Stimulated activated naive CD8-positive, alpha-beta T cell treated with anti-CD3 and anti-CD28 coated beads, Interleukin-15, Interleukin-2, amounts not matched to agents 100 ng/mL and 50 ng/mL, for 24 hours (primary cell): ENCODE measurements at regions not wholly inside any gene's neighbourhood (a gene's known extent, or its start where the extent isn't known, plus 50 kb on each side); places are given as distances from the start of the nearest gene placed in this dataset.
"Not testable (repeated sequence)": the region's sequence is repeated elsewhere in the genome, so short reads cannot be mapped to it uniquely, and the experiment has no call there.

Experiments used
- H3K27ac Mint-ChIP-seq: one replicate; pipeline ENCODE4 v1.8.0; 2021; ENCODE audit warnings: mild to moderate bottlenecking, mixed read lengths
- H3K27me3 Mint-ChIP-seq: one replicate; pipeline ENCODE4 v1.8.0; 2021; ENCODE audit warnings: mixed read lengths
- H3K36me3 Mint-ChIP-seq: one replicate; pipeline ENCODE4 v1.8.0; 2021; ENCODE audit warnings: low read depth, mixed read lengths
- H3K4me1 Mint-ChIP-seq: one replicate; pipeline ENCODE4 v1.8.0; 2021; ENCODE audit warnings: low read depth, mixed read lengths
- H3K4me3 Mint-ChIP-seq: one replicate; pipeline ENCODE4 v1.8.0; 2021; ENCODE audit warnings: mild to moderate bottlenecking, mixed read lengths
- H3K9me3 Mint-ChIP-seq: one replicate; pipeline ENCODE4 v1.8.0; 2021; ENCODE audit warnings: mixed read lengths

- no peaks in the 10 kb centered on the region for H3K9me3 Mint-ChIP-seq
- no peak overlapping the region for H3K4me3 Mint-ChIP-seq
- H3K27ac Mint-ChIP-seq: no peak overlapping the region
- H3K36me3 Mint-ChIP-seq: no peaks in the 10 kb centered on the region
- peaks cover 15% of the 10 kb centered on the region for H3K4me1 Mint-ChIP-seq
- no peaks in the 10 kb centered on the region for H3K27me3 Mint-ChIP-seq
These were observed 159.1 kb upstream of the PDE7B start for GRCh38 chr6:135692426-135692825.

GRCh38 chr6:135693811-135694370 lies 157.6 kb upstream of the PDE7B start:
- H3K4me3 Mint-ChIP-seq: no peak overlapping the region
- H3K27me3 Mint-ChIP-seq: no peaks in the 10 kb centered on the region
- no peak overlapping the region for H3K27ac Mint-ChIP-seq
- H3K36me3 Mint-ChIP-seq: no peaks in the 10 kb centered on the region
- peaks cover 14% of the 10 kb centered on the region for H3K4me1 Mint-ChIP-seq
- H3K9me3 Mint-ChIP-seq: no peaks in the 10 kb centered on the region

DNA sequence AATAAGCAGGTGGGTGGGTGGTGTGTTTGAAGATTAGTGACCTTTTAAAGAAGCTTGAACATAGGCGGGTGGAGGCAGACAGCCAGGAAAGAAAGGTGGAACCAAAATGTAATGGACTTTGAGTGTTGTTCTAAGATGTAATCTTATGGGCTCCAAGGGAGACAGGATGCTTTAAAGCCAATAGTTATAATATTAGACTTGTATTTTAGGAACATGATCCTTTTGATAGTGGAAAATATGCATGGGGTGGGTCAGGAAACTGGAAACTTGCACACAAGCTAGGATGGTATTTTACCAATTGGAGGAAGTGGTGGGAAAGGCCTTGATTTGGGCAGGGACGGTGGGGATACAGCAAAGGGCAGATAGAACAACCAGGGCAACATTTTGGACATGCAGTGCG lies 151.8 kb upstream of the PDE7B start:
- Mint-ChIP-seq H3K36me3 (no peaks in the 10 kb centered on the region), H3K27ac (no peak overlapping the region), H3K4me3 (no peak overlapping the region), H3K4me1 (peaks cover 25% of the 10 kb centered on the region), H3K27me3 (no peaks in the 10 kb centered on the region), H3K9me3 (no peaks in the 10 kb centered on the region)

- Mint-ChIP-seq H3K4me1 (peaks cover 25% of the 10 kb centered on the region), H3K4me3 (no peak overlapping the region), H3K27me3 (peaks cover 4% of the 10 kb centered on the region), H3K27ac (no peak overlapping the region), H3K9me3 (no peaks in the 10 kb centered on the region), H3K36me3 (no peaks in the 10 kb centered on the region)
These were observed 150.1 kb upstream of the PDE7B start for GRCh38 chr6:135701426-135701825.

DNA sequence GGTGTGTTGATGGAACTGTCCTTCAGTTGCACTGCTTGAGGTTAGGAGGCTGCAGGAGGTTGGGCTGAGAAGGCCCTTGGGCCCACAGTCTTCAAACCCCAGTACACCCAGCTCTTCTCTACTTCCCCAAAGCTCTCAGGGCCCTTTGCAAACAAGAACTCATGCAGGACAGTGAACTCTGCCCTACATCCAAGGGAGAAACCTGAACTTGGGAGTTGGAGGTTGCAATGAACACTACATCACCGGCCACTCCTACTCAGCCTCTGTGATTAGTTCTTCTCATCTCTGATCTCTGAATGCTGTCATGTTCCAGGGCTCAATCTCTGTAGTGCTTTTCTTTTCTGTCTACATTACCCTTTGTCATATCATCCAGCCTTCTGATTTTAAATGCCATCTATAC lies 148.5 kb upstream of the PDE7B start:
- no peaks in the 10 kb centered on the region for H3K9me3 Mint-ChIP-seq
- no peaks in the 10 kb centered on the region for H3K36me3 Mint-ChIP-seq
- H3K27me3 Mint-ChIP-seq: peaks cover 11% of the 10 kb centered on the region
- no peak overlapping the region for H3K4me3 Mint-ChIP-seq
- H3K27ac Mint-ChIP-seq: peak overlapping the region; percentile 68
- H3K4me1 Mint-ChIP-seq: peaks cover 25% of the 10 kb centered on the region

- no peaks in the 10 kb centered on the region for H3K36me3 Mint-ChIP-seq
- H3K4me3 Mint-ChIP-seq: peak overlapping the region; percentile 2
- peaks cover 25% of the 10 kb centered on the region for H3K4me1 Mint-ChIP-seq
- H3K27me3 Mint-ChIP-seq: peaks cover 11% of the 10 kb centered on the region
- H3K27ac Mint-ChIP-seq: peak overlapping the region; percentile 68
- no peaks in the 10 kb centered on the region for H3K9me3 Mint-ChIP-seq
These were observed 147.9 kb upstream of the PDE7B start for GRCh38 chr6:135703621-135704020.

DNA sequence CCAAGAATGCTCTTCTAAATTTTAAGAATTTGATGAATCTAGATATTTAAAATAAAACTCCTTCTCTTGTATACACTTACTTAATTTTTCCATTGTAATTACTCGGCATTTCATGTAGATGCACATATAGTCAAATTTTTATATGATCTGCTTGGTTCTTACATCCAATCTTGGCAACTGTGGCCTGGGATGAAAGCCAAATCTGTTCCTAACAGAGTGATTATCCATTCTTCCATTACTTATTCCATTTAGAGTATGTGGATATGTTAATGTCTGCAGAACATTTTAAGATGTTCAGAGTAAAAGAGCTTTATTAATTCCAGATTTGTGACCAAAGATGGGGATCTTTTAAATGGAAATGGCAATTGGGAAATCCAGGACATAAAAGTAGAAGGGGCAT lies 144.1 kb upstream of the PDE7B start:
- Mint-ChIP-seq H3K9me3 (no peaks in the 10 kb centered on the region), H3K4me1 (peaks cover 17% of the 10 kb centered on the region), H3K27me3 (peaks cover 11% of the 10 kb centered on the region), H3K4me3 (no peak overlapping the region), H3K36me3 (no peaks in the 10 kb centered on the region), H3K27ac (no peak overlapping the region)

DNA sequence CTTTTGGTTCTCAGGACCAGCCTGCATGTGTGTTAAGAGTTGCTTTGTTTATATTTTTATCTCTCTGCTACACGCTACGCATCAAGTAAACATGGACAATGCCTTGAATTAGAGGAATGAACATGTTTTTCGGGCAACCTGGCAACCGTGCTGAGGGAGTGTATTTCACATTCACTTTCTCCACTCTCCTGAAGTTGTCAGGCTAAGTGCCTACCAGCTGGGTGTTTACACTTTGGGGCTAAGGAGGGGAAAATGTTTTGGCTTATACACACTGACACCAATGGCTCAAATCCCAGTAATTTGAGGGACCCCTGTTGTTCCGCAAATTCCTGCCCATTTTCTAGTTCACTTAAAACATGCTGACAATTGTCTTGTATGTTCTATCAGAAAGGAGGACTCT lies 141.5 kb upstream of the PDE7B start:
- H3K4me1 Mint-ChIP-seq: no peaks in the 10 kb centered on the region
- no peak overlapping the region for H3K4me3 Mint-ChIP-seq
- no peaks in the 10 kb centered on the region for H3K36me3 Mint-ChIP-seq
- no peaks in the 10 kb centered on the region for H3K9me3 Mint-ChIP-seq
- peaks cover 8% of the 10 kb centered on the region for H3K27me3 Mint-ChIP-seq
- H3K27ac Mint-ChIP-seq: no peak overlapping the region

GRCh38 chr6:135722190-135722589 lies 129.3 kb upstream of the PDE7B start:
- Mint-ChIP-seq H3K27me3 (no peaks in the 10 kb centered on the region), H3K27ac (no peak overlapping the region), H3K36me3 (peaks cover 12% of the 10 kb centered on the region), H3K4me1 (peaks cover 17% of the 10 kb centered on the region), H3K4me3 (no peak overlapping the region), H3K9me3 (peaks cover 29% of the 10 kb centered on the region)

DNA sequence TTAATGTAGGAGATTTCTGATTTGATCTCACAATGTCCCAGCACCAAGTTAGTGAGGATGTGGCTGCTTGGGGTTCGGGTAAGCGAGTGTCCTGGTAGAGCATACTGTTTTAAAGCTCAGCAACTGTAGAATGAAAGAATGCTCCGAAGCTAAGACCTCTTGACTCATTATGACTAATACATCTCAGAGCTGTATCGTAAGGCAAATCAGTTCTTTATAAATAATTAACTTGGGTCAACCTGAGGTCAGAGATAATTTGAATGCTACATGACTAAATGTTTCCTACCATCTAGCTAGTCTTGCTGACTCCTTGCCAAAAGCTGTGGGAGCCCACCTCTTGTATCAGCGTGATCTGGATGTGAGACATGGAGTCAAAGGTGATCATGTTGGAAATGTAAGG lies 128.8 kb upstream of the PDE7B start:
- peak overlapping the region; percentile 19 for H3K4me3 Mint-ChIP-seq
- peaks cover 17% of the 10 kb centered on the region for H3K4me1 Mint-ChIP-seq
- no peaks in the 10 kb centered on the region for H3K27me3 Mint-ChIP-seq
- peak overlapping the region; percentile 79 for H3K27ac Mint-ChIP-seq
- H3K36me3 Mint-ChIP-seq: peaks cover 12% of the 10 kb centered on the region
- H3K9me3 Mint-ChIP-seq: peaks cover 30% of the 10 kb centered on the region

DNA sequence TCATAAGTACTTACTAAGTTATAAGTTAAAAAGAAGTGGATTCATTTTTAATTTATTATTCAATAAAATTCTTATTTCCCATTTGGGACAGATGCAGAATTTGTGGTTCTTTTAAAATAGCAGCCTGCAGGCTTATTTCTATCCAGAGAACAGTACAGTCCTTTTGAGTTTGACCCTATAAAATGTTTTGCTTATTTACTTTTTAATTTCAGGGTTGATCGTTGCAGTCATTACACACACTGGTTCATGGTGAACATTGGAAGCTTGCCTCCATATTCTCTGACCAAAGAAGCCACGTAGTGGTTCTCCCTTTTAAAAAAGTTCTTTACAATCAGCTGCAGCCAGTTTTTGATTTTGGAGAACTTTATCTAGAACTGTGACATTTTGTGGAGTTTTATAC lies 122.9 kb upstream of the PDE7B start:
- H3K4me3 Mint-ChIP-seq: no peak overlapping the region
- peaks cover 2% of the 10 kb centered on the region for H3K4me1 Mint-ChIP-seq
- peaks cover 22% of the 10 kb centered on the region for H3K9me3 Mint-ChIP-seq
- H3K27ac Mint-ChIP-seq: no peak overlapping the region
- no peaks in the 10 kb centered on the region for H3K27me3 Mint-ChIP-seq
- H3K36me3 Mint-ChIP-seq: peaks cover 8% of the 10 kb centered on the region

DNA sequence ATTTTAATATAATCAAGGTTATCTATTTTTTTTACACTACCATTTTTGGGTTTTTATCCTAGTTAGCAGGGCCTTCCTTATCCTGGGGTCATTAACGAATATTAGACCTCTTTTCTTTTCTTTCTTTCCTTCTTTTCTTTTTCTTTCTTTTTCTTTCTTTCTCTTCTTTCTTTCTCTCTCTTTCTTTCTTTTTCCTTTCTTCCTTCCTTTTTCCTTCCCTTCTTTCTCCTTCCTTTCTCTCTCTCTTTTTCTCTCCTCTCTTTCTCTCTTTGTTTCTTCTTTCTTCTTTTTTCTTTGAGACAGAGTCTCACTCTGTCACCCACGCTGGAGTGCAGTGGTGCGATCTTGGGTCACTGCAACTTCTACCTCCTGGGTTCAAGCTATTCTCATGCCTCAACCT lies 120.4 kb upstream of the PDE7B start:
- Mint-ChIP-seq H3K27me3 (peaks cover 5% of the 10 kb centered on the region), H3K4me1 (no peaks in the 10 kb centered on the region), H3K36me3 (no peaks in the 10 kb centered on the region), H3K9me3 (peaks cover 8% of the 10 kb centered on the region), H3K27ac (no peak overlapping the region), H3K4me3 (no peak overlapping the region)

- not testable (repeated sequence) for H3K27me3 Mint-ChIP-seq, H3K27ac Mint-ChIP-seq, H3K36me3 Mint-ChIP-seq
These were observed 115.2 kb upstream of the PDE7B start for GRCh38 chr6:135736351-135736750.

DNA sequence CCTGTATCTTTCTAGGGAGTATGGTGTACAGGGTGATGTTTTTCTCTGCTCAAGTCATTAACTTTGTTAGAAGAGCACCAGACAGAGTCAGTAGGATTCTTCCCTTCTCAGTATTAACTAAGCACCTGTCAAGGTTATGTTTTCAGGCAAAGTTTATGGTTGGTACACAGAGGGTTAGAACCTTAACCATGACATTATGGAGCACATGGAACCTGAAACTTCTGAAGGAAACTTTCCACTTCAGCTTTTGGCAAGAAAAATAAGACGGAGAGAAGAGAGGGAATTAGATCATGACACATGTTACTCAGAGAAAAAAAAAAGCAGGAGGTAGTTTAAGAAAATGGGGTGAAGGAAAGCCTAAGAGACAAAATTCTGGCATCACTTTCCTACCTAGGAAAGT lies 112.9 kb upstream of the PDE7B start:
- H3K27me3 Mint-ChIP-seq: peaks cover 5% of the 10 kb centered on the region
- no peak overlapping the region for H3K4me3 Mint-ChIP-seq
- peaks cover 4% of the 10 kb centered on the region for H3K9me3 Mint-ChIP-seq
- peaks cover 5% of the 10 kb centered on the region for H3K4me1 Mint-ChIP-seq
- H3K36me3 Mint-ChIP-seq: no peaks in the 10 kb centered on the region
- no peak overlapping the region for H3K27ac Mint-ChIP-seq

More at GRCh38 chr6:135736351-135736750, 115.2 kb upstream of the PDE7B start:
- H3K9me3 Mint-ChIP-seq, H3K4me1 Mint-ChIP-seq, H3K4me3 Mint-ChIP-seq: not testable (repeated sequence)

- Mint-ChIP-seq H3K4me3 (no peak overlapping the region), H3K27me3 (no peaks in the 10 kb centered on the region)
These were observed 112.2 kb upstream of the PDE7B start for GRCh38 chr6:135739288-135739687.

DNA sequence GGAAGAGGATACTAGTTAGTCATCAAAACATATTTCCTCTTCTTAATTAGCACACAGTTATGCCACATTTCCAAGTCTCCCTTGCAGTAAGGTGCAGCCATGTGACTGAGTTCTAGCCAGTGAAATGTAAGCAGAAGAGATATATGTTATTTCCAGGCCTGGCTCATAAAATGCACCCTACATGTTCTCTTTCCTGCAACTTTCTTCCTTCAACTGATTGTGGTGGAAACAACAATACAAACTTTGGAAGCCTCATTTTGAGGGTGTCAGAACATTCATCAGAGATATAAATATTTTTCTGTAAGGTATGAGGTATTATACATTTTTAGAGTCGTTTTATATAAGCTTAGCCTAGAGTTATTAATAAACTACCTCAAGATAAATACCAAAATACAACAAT lies 110.9 kb upstream of the PDE7B start:
- peaks cover 4% of the 10 kb centered on the region for H3K9me3 Mint-ChIP-seq

More at GRCh38 chr6:135739288-135739687, 112.2 kb upstream of the PDE7B start:
- Mint-ChIP-seq H3K4me1 (peaks cover 5% of the 10 kb centered on the region), H3K36me3 (no peaks in the 10 kb centered on the region), H3K9me3 (peaks cover 4% of the 10 kb centered on the region), H3K27ac (peak overlapping the region; percentile 42)

More for the DNA sequence above, 110.9 kb upstream of the PDE7B start:
- H3K36me3 Mint-ChIP-seq: no peaks in the 10 kb centered on the region
- H3K27me3 Mint-ChIP-seq: no peaks in the 10 kb centered on the region
- no peak overlapping the region for H3K4me3 Mint-ChIP-seq
- no peak overlapping the region for H3K27ac Mint-ChIP-seq
- H3K4me1 Mint-ChIP-seq: peaks cover 5% of the 10 kb centered on the region
